Occipital lobe (tissue), 2 donors: ENCODE measurements at regions not wholly inside any gene's neighbourhood (a gene's known extent, or its start where the extent isn't known, plus 50 kb on each side); places are given as distances from the start of the nearest gene placed in this dataset. TPM values are rescaled to one million over a fixed set of nuclear protein-coding genes. Genes with fewer than 3 reads are reported as not detected.

Experiments used
- DNase-seq: peaks from one replicate; lab custom pipeline; 2025; lab: John Stamatoyannopoulos, UW
- small RNA-seq: library from RNA; depleted of rRNA; stranded (forward); fragments of <200 nt; gene quantifications from one replicate; pipeline ENCODE3, GENCODE V24; 2014

DNA sequence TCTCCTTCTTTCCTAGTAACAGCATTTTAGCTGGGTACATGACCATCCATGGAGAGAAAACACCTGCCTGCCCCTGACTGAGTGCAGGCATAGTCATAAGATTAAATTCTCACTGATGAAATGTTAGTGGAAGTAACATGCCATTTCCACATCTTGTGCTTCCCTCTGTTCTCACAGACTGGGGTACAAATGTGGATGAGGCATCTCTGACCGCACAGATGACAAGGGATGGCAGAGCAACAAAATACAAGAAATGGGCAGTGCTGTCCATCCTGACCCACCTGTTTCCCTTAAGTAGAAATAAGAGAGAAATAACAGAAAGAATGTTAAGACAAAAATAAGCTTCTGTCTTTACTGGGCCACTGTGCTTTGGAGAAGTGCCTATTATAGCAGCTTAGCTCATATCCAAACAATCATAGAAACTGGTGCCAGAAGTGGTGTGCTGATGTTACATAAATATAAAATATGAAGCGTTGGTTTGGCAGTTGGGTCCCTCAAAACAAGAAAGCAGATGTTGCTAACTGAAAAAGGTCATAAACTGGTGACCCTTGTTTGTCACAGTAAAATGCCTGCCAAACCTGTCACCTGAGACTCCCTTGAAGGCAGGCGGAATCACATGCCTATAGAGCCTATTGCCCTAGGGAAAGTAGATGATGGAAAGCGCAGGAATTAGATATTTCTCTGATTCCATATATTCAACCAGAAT, 72.4 kb upstream of the CCDC150 start:
- DNase-seq, result no peak

- DNase-seq, result no peak
Measured at GRCh38 chr2:196568506-196568905, 71.0 kb upstream of the CCDC150 start.

GRCh38 chr2:196584903-196585302, 54.6 kb upstream of the CCDC150 start:
- DNase-seq, result no peak

- no peak for DNase-seq
Measured at GRCh38 chr2:196586511-196586991, 53.0 kb upstream of the CCDC150 start.

GRCh38 chr2:196587056-196587455, 52.5 kb upstream of the CCDC150 start:
- DNase-seq, result no peak

GRCh38 chr2:196587739-196588138, 51.8 kb upstream of the CCDC150 start:
- DNase-seq, result no peak

DNA sequence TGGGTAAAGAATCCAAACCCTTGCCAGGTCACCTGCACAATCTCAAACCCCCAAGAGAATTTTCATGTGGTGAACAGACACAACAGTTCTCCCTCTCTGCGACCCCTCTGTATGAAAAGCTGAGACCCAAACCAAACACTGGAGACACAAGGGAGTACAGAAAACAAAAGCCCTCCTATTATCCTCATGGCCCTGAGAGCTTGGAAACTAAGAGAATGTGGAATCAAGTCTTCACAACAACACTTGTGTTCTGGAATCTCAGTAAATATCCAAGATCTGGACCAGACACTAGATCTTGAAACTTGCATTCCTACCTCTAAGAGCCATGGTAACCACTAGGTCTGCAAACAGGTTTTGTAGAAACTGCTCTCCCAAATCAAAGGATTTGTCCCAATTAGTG, 50.1 kb upstream of the CCDC150 start:
- no peak for DNase-seq

Small RNA genes in the stretch of these regions (small RNA-seq; reads per million reads assigned to genes)
- gene RN7SL820P, result not detected
